Upper lobe of left lung (tissue), 6 donors: ENCODE measurements at regions not wholly inside any gene's neighbourhood (a gene's known extent, or its start where the extent isn't known, plus 50 kb on each side); places are given as distances from the start of the nearest gene placed in this dataset.

ENCODE experiments used
- ATAC-seq, 2 donors: fragments of 200-7000 bp; cut with Tn5 transposase; one replicate each; pipeline ENCODE4 v1.9.1; 2022; ENCODE audit warnings: mild to moderate bottlenecking in 2 of 2, moderate library complexity in 2 of 2; ENCODE audit not compliant: low FRiP score in 2 of 2
- DNase-seq, 2 donors: peaks; one replicate each; pipeline ENCODE4 v3.0.0-alpha.2; 2019 to 2020
- H3K27ac ChIP-seq, 4 donors: fragments of 200-600 bp; sonication (generic); one replicate each; pipeline ENCODE4 v1.5.1; 2016 to 2019
- H3K27me3 ChIP-seq, 4 donors: fragments of 200-600 bp; sonication (generic); one replicate each; pipeline ENCODE4 v1.5.1; 2017 to 2019
- H3K36me3 ChIP-seq, 4 donors: fragments of 200-600 bp; sonication (generic); one replicate each; pipeline ENCODE4 v1.5.1; 2016 to 2019
- H3K4me1 ChIP-seq, 4 donors: fragments of 200-600 bp; sonication (generic); one replicate each; pipeline ENCODE4 v1.5.1; 2018 to 2019
- H3K4me3 ChIP-seq, 4 donors: fragments of 200-600 bp; sonication (generic); one replicate each; pipeline ENCODE4 v1.5.1; 2017 to 2019; ENCODE audit warnings: mild to moderate bottlenecking in 2 of 4, moderate library complexity in 1 of 4
- H3K9me3 ChIP-seq, 4 donors: fragments of 200-600 bp; sonication (generic); one replicate each; pipeline ENCODE4 v1.5.1; 2018 to 2019
- CTCF ChIP-seq, 6 experiments: fragments of 450-650 bp in 4 of 6; fragments of 200-600 bp in 2 of 6; sonication (generic) in 2 of 6; IDR thresholded peaks; one replicate each; pipeline ENCODE4 v1.5.1; 2016 to 2019; ENCODE audit warnings: antibody characterized with exemption in 6 of 6
- EP300 ChIP-seq, 4 donors: sonication (generic); formaldehyde crosslinking; IDR thresholded peaks; one replicate each; pipeline ENCODE4 v1.5.1; 2017; ENCODE audit warnings: antibody characterized with exemption in 4 of 4, control low read depth in 2 of 4
- POLR2A ChIP-seq, 4 donors: fragments of 450-650 bp; IDR thresholded peaks; one replicate each; pipeline ENCODE4 v1.5.1; 2016 to 2017; ENCODE audit warnings: antibody characterized with exemption in 4 of 4, mild to moderate bottlenecking in 2 of 4
- POLR2AphosphoS5 ChIP-seq, 2 donors: sonication (generic); formaldehyde crosslinking; IDR thresholded peaks; one replicate each; pipeline ENCODE4 v1.5.1; 2017; ENCODE audit warnings: antibody characterized with exemption in 2 of 2
- WGBS, 2 donors: methylation state at CpG; one replicate each; pipeline ENCODE4 v1.1.5; 2017 to 2018; 5-methylcytosine and 5-hydroxymethylcytosine counted together
- donor health status: DM: no; HTN: no; CAD: no; lungs with moderate emphysema.
- donor health status: DM: no; HTN: yes; CAD: no; lungs with severe emphysema.

DNA sequence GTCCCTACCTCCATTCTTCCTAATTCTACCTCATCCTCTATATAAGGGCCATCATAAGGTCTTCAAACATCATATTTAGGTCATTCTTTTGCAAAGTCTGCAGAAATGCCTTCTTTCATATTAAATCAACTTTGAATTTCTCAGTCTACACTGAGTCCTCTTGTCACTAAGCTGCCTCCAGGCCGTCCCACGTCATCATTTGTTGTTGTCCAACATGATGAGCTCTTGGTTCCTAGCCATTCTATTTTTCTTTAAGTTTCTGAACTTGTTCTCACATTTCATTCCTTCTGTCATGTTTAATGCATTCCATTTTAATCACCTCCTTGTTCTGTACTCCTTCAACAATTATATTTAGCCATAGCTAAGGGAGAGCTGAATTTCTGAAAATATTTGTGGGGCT, 59.2 kb upstream of the PGR start:
- H3K4me1 ChIP-seq: no peaks in the 10 kb centered on the region
- DNase-seq (no peak), ATAC-seq (no peak)
- H3K4me3 ChIP-seq: no peak overlapping the region
- no peaks in the 10 kb centered on the region for H3K27me3 ChIP-seq
- TF ChIP-seq POLR2A (IDR thresholded peaks at IDR 0.05) (no peak), POLR2AphosphoS5 (IDR thresholded peaks at IDR 0.05) (no peak)
- H3K9me3 ChIP-seq: no peaks in the 10 kb centered on the region
- no peaks in the 10 kb centered on the region for H3K36me3 ChIP-seq
- 73 to 89% methylated on average over 2 of the region's 2 CpGs for WGBS, 2 donors
- H3K27ac ChIP-seq: no peak overlapping the region

- H3K27me3 ChIP-seq: no peaks in the 10 kb centered on the region
- TF ChIP-seq EP300 (IDR thresholded peaks at IDR 0.05) (no peak), POLR2A (IDR thresholded peaks at IDR 0.05) (no peak), CTCF (IDR thresholded peaks at IDR 0.05) (no peak), POLR2AphosphoS5 (IDR thresholded peaks at IDR 0.05) (no peak)
- ATAC-seq (no peak), DNase-seq (no peak)
- no peaks in the 10 kb centered on the region for H3K36me3 ChIP-seq
- no peak overlapping the region for H3K4me3 ChIP-seq
- H3K9me3 ChIP-seq: no peaks in the 10 kb centered on the region
- no peak overlapping the region for H3K27ac ChIP-seq
- no peaks in the 10 kb centered on the region for H3K4me1 ChIP-seq
- 60 to 68% methylated on average over 3 of the region's 3 CpGs for WGBS, 2 donors
These were observed 58.6 kb upstream of the PGR start for GRCh38 chr11:101188173-101188572.

DNA sequence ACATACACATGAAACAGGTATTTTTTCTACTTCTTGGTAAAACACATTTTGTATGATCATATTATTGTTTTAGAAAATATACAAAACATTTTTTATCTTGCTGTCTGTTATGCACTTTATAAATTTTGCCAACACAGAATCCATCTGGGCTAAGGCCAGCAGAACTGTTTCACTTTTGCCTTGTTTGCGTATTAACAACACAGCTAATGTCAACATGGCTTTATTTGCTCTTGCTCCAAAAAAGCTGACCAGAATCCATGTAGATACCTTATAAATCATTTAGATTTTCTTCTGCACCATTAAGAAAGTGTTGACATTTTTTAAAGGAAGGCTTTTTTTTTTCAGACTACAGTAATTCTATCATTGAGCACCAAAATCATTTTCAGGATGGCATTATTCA, 58.1 kb upstream of the PGR start:
- Histone ChIP-seq H3K27me3 (no peaks in the 10 kb centered on the region), H3K9me3 (no peaks in the 10 kb centered on the region), H3K27ac (no peak overlapping the region), H3K4me1 (no peaks in the 10 kb centered on the region), H3K4me3 (no peak overlapping the region), H3K36me3 (no peaks in the 10 kb centered on the region)
- ATAC-seq: no peak
- no peak for TF ChIP-seq POLR2AphosphoS5 (IDR thresholded peaks at IDR 0.05)
- TF ChIP-seq POLR2A (IDR thresholded peaks at IDR 0.05): no peak
- TF ChIP-seq EP300 (IDR thresholded peaks at IDR 0.05): no peak
- TF ChIP-seq CTCF (IDR thresholded peaks at IDR 0.05): no peak
- no peak for DNase-seq
- 59 to 64% methylated on average over 1 of the region's 1 CpG for WGBS, 2 donors

DNA sequence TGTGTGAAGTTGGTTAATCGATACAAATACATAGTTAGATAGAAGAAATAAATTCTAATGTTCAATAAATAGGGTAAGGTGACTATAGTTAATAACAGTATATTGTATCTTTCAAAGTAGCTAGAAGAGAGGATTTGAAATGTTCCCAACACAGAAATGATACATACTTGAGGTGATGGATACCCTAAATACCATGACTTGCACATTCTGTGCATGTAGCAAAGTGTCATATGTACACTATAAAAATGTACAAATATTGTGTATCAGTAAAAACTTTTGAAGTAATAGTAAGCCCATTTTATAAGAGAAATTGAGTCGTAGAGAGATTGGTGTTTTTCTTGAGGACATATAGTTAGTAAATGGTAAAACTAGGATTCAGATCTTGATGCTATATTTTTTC, 56.4 kb upstream of the PGR start:
- Histone ChIP-seq H3K27ac (no peak overlapping the region), H3K4me3 (no peak overlapping the region), H3K9me3 (no peaks in the 10 kb centered on the region), H3K27me3 (no peaks in the 10 kb centered on the region), H3K36me3 (no peaks in the 10 kb centered on the region), H3K4me1 (no peaks in the 10 kb centered on the region)
- WGBS, 2 donors: 85 to 93% methylated on average over 2 of the region's 2 CpGs
- no peak for DNase-seq
- no peak for ATAC-seq
- TF ChIP-seq POLR2AphosphoS5 (IDR thresholded peaks at IDR 0.05) (no peak), EP300 (IDR thresholded peaks at IDR 0.05) (no peak), POLR2A (IDR thresholded peaks at IDR 0.05) (no peak), CTCF (IDR thresholded peaks at IDR 0.05) (no peak)

GRCh38 chr11:101182467-101182866, 52.9 kb upstream of the PGR start:
- no peaks in the 10 kb centered on the region for H3K36me3 ChIP-seq
- H3K27me3 ChIP-seq: no peaks in the 10 kb centered on the region
- 42 to 63% methylated on average over 1 of the region's 1 CpG for WGBS, 2 donors
- TF ChIP-seq POLR2A (IDR thresholded peaks at IDR 0.05) (no peak), EP300 (IDR thresholded peaks at IDR 0.05) (no peak), POLR2AphosphoS5 (IDR thresholded peaks at IDR 0.05) (no peak), CTCF (IDR thresholded peaks at IDR 0.05) (no peak)
- ATAC-seq (no peak), DNase-seq (no peak)
- H3K4me3 ChIP-seq: no peak overlapping the region
- H3K9me3 ChIP-seq: no peaks in the 10 kb centered on the region
- H3K4me1 ChIP-seq: no peaks in the 10 kb centered on the region
- H3K27ac ChIP-seq: no peak overlapping the region
